ENCODE measurements at regions not wholly inside any gene's neighbourhood (a gene's known extent, or its start where the extent isn't known, plus 50 kb on each side); places are given as distances from the start of the nearest gene placed in this dataset.

DNA sequence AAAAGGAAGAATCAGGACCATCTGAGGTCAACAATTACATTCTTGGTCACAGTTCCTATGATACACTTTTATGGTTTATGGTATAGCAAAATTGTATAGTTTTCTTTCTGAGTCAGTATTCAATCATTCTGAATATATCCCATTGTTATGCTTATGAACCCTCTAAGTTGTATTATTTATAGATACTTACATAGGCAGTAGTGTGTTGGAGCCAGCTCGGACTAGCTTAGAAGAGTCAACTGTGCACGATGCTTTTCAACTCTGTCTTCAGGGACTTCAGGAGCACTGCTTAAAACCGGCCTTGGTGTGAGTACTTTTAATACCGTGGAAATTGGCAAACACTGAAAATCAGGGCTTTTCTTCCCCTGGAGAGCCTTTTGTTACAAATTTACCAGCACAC lies 215.7 kb downstream of the IKZF2 start:
- TF ChIP-seq CTCF (IDR thresholded peaks at IDR 0.05), result no peak
- no peak for TF ChIP-seq POLR2A (IDR thresholded peaks at IDR 0.05)
- no peak for TF ChIP-seq POLR2AphosphoS5 (IDR thresholded peaks at IDR 0.05)

All from gastroesophageal sphincter (tissue), 3 donors.